ENCODE measurements at regions not wholly inside any gene's neighbourhood (a gene's known extent, or its start where the extent isn't known, plus 50 kb on each side); places are given as distances from the start of the nearest gene placed in this dataset.

DNA sequence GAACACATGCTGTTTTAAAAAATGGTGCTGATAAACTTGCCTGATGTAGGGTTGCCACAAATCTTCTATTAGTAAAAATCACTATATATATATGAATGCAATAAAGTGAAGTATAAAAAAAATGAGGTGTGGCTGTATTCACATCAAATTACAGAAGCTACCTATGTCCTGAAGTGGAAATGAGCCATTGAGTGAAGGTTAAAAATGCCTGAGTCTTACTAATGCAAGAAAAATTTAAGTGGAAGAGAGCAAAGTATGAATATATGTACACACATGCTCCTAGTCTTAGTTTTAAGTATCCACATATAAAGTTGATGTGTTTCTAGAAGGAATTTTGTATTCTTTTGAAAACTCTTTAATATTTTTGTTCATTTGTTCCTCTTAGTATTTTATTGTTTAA is 808.3 kb upstream of the MAN1A1 start:
- Histone ChIP-seq H4K20me1 (ENCODE audit: insufficient read depth) (no peaks in the 10 kb centered on the region), H3K79me2 (ENCODE audit: insufficient read depth) (no peaks in the 10 kb centered on the region), H3K9me2 (no peaks in the 10 kb centered on the region), H3K9me3 (no peaks in the 10 kb centered on the region), H3K4me1 (ENCODE audit: control insufficient read depth in 1 of 2, insufficient read depth in 2 of 2, low read depth in 1 of 2, low read length in 1 of 2) (no peaks in the 10 kb centered on the region), H3K36me3 (replicated peaks in 1 of 2; ENCODE audit: control insufficient read depth in 1 of 2, insufficient read depth in 2 of 2, low read length in 1 of 2) (no peaks in the 10 kb centered on the region), H3K4me2 (no peak overlapping the region), H3K4me3 (ENCODE audit: low read depth in 2 of 2, low read length in 1 of 2) (no peak overlapping the region), H3K9ac (no peak overlapping the region), H3K27ac (ENCODE audit: low read depth in 2 of 2, low read length in 1 of 2) (no peak overlapping the region), H3F3A (replicated peaks; ENCODE audit: insufficient read depth) (no peaks in the 10 kb centered on the region), H3K27me3 (ENCODE audit: insufficient read depth) (no peaks in the 10 kb centered on the region), H2AFZ (ENCODE audit: low read depth) (no peak overlapping the region; the same call in 1 of the 2 replicates)
- DNase-seq, result no peak
- ChIA-PET POLR2A (no interaction called here), CTCF (no interaction called here)
- TF ChIP-seq, protein P1, sequence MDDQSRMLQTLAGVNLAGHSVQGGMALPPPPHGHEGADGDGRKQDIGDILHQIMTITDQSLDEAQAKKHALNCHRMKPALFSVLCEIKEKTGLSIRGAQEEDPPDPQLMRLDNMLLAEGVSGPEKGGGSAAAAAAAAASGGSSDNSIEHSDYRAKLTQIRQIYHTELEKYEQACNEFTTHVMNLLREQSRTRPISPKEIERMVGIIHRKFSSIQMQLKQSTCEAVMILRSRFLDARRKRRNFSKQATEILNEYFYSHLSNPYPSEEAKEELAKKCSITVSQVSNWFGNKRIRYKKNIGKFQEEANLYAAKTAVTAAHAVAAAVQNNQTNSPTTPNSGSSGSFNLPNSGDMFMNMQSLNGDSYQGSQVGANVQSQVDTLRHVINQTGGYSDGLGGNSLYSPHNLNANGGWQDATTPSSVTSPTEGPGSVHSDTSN (IDR thresholded peaks at IDR 0.05), result no peak
- TF ChIP-seq JUND (IDR thresholded peaks at IDR 0.05), result no peak
- TF ChIP-seq GATA2 (CRISPR knock-in tag; IDR thresholded peaks at IDR 0.05), result no peak
- TF ChIP-seq EZH2phosphoT487 (IDR thresholded peaks at IDR 0.05; ENCODE audit: borderline replicate concordance, low read depth), result no peak
- no peak for TF ChIP-seq RAD21 (IDR thresholded peaks at IDR 0.05; ENCODE audit: low read length)
- no peak for TF ChIP-seq TEAD4 (IDR thresholded peaks at IDR 0.05; ENCODE audit: borderline replicate concordance, insufficient read depth)
- TF ChIP-seq, protein P2, sequence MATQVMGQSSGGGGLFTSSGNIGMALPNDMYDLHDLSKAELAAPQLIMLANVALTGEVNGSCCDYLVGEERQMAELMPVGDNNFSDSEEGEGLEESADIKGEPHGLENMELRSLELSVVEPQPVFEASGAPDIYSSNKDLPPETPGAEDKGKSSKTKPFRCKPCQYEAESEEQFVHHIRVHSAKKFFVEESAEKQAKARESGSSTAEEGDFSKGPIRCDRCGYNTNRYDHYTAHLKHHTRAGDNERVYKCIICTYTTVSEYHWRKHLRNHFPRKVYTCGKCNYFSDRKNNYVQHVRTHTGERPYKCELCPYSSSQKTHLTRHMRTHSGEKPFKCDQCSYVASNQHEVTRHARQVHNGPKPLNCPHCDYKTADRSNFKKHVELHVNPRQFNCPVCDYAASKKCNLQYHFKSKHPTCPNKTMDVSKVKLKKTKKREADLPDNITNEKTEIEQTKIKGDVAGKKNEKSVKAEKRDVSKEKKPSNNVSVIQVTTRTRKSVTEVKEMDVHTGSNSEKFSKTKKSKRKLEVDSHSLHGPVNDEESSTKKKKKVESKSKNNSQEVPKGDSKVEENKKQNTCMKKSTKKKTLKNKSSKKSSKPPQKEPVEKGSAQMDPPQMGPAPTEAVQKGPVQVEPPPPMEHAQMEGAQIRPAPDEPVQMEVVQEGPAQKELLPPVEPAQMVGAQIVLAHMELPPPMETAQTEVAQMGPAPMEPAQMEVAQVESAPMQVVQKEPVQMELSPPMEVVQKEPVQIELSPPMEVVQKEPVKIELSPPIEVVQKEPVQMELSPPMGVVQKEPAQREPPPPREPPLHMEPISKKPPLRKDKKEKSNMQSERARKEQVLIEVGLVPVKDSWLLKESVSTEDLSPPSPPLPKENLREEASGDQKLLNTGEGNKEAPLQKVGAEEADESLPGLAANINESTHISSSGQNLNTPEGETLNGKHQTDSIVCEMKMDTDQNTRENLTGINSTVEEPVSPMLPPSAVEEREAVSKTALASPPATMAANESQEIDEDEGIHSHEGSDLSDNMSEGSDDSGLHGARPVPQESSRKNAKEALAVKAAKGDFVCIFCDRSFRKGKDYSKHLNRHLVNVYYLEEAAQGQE (IDR thresholded peaks at IDR 0.05; ENCODE audit: low read depth, low read length), result no peak
- no peak for TF ChIP-seq RXRA (IDR thresholded peaks at IDR 0.05; ENCODE audit: borderline replicate concordance, low read depth)
- no peak for TF ChIP-seq ELF1 (IDR thresholded peaks at IDR 0.05)
- TF ChIP-seq, protein P3, sequence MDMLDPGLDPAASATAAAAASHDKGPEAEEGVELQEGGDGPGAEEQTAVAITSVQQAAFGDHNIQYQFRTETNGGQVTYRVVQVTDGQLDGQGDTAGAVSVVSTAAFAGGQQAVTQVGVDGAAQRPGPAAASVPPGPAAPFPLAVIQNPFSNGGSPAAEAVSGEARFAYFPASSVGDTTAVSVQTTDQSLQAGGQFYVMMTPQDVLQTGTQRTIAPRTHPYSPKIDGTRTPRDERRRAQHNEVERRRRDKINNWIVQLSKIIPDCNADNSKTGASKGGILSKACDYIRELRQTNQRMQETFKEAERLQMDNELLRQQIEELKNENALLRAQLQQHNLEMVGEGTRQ (IDR thresholded peaks at IDR 0.05; ENCODE audit: borderline replicate concordance, low read depth, low read length), result no peak
- TF ChIP-seq SMC3 (IDR thresholded peaks at IDR 0.05; ENCODE audit: low read depth, low read length), result no peak

DNA sequence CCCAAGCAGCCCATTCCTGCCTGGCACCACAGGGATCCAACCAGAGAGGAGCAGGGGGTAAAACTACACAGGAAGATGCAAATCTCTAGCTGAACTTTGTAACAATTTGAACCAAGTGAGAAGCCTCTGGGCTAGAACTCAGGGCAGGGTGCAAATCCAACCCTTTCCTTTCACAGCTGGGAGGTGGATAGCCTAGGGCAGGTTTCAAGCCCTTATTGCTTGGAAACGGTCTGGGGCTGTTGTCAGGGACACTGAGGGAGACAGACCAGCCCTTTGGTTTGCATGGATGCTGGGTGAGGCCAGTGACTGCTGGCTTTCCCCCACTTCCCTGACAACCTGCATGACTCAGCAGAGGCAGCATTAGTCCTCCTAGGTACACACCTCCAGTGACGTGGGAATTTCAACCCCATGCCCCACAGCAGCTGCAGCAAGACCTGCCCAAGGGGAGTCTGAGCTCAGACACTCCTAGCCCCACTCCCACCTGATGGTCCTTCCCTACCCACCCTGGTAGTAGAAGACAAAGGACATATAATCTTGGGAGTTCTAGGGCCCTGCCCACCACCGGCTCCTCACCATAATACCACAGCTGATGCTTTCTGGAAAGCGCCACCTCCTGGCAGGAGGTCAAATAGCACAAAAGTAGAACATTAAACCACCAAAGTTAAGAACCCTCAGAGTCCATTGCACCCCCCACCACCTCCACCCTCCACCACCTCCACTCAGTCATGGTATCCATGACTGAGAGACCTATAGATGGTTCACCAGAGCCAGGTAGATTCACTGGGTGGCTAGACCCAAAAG is 797.7 kb upstream of the MAN1A1 start:
- WGBS (ENCODE audit: low lambda C conversion rate), result 29% methylated on average over 4 of the region's 4 CpGs

More for the DNA sequence above, 797.7 kb upstream of the MAN1A1 start:
- Histone ChIP-seq H3K9ac (no peak overlapping the region), H3K4me3 (ENCODE audit: low read depth in 2 of 2, low read length in 1 of 2) (no peak overlapping the region), H3K4me2 (no peak overlapping the region), H4K20me1 (ENCODE audit: insufficient read depth) (no peaks in the 10 kb centered on the region), H3K36me3 (replicated peaks in 1 of 2; ENCODE audit: control insufficient read depth in 1 of 2, insufficient read depth in 2 of 2, low read length in 1 of 2) (no peaks in the 10 kb centered on the region), H3K4me1 (ENCODE audit: control insufficient read depth in 1 of 2, insufficient read depth in 2 of 2, low read depth in 1 of 2, low read length in 1 of 2) (no peaks in the 10 kb centered on the region), H2AFZ (ENCODE audit: low read depth) (no peak overlapping the region), H3K27ac (ENCODE audit: low read depth in 2 of 2, low read length in 1 of 2) (no peak overlapping the region), H3K9me3 (no peaks in the 10 kb centered on the region), H3K27me3 (ENCODE audit: insufficient read depth) (no peaks in the 10 kb centered on the region), H3K79me2 (ENCODE audit: insufficient read depth) (no peaks in the 10 kb centered on the region), H3F3A (replicated peaks; ENCODE audit: insufficient read depth) (no peaks in the 10 kb centered on the region), H3K9me2 (no peaks in the 10 kb centered on the region)
- POLR2A ChIA-PET, result no interaction called here
- no peak for DNase-seq
- TF ChIP-seq, protein P4, sequence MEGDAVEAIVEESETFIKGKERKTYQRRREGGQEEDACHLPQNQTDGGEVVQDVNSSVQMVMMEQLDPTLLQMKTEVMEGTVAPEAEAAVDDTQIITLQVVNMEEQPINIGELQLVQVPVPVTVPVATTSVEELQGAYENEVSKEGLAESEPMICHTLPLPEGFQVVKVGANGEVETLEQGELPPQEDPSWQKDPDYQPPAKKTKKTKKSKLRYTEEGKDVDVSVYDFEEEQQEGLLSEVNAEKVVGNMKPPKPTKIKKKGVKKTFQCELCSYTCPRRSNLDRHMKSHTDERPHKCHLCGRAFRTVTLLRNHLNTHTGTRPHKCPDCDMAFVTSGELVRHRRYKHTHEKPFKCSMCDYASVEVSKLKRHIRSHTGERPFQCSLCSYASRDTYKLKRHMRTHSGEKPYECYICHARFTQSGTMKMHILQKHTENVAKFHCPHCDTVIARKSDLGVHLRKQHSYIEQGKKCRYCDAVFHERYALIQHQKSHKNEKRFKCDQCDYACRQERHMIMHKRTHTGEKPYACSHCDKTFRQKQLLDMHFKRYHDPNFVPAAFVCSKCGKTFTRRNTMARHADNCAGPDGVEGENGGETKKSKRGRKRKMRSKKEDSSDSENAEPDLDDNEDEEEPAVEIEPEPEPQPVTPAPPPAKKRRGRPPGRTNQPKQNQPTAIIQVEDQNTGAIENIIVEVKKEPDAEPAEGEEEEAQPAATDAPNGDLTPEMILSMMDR (IDR thresholded peaks at IDR 0.05), result peak; percentile 28
- TF ChIP-seq GABPA (IDR thresholded peaks at IDR 0.05; ENCODE audit: low read depth), result no peak
- CTCF ChIA-PET, result no interaction called here
